ENCODE measurements at regions not wholly inside any gene's neighbourhood (a gene's known extent, or its start where the extent isn't known, plus 50 kb on each side); places are given as distances from the start of the nearest gene placed in this dataset.

- TF ChIP-seq EZH2 (IDR thresholded peaks at IDR 0.05; ENCODE audit: insufficient read depth, poor library complexity, severe bottlenecking) (no peak), EZH2phosphoT487 (IDR thresholded peaks at IDR 0.05; ENCODE audit: insufficient read depth, low read depth) (no peak)
Observed at GRCh38 chr7:88458279-88458678, 151.6 kb upstream of the STEAP4 start.

Measured in GM23248 (cell line).